CD14-positive monocyte (primary cell): ENCODE measurements at regions not wholly inside any gene's neighbourhood (a gene's known extent, or its start where the extent isn't known, plus 50 kb on each side); places are given as distances from the start of the nearest gene placed in this dataset.

Experiments used
- DNase-seq, 3 donors: peaks; one replicate each; pipeline ENCODE4 v3.0.0-alpha.2; 2011 to 2022
- H2AFZ ChIP-seq: 2 replicates; pipeline ENCODE4 v1.6.0; 2012; ENCODE audit warnings: mild to moderate bottlenecking, low read depth, low read length, inconsistent platforms; ENCODE audit not compliant: insufficient read depth, poor library complexity, severe bottlenecking
- H3K27ac ChIP-seq, 2 donors: 1 replicate in 1 of 2; 2 replicates in 1 of 2; pipeline ENCODE4 v1.5.1; 2012 to 2013; ENCODE audit warnings: low read length in 2 of 2, control low read depth in 1 of 2, inconsistent platforms in 1 of 2, low read depth in 1 of 2, mild to moderate bottlenecking in 1 of 2
- H3K27me3 ChIP-seq, 2 donors: one replicate each; pipeline versions ENCODE4 v1.6.0 to v1.6.1; 2011 to 2013; ENCODE audit warnings: low read length in 2 of 2; ENCODE audit not compliant: control insufficient read depth in 2 of 2, insufficient read depth in 2 of 2
- H3K36me3 ChIP-seq, 2 donors: replicated peaks in 1 of 2; 1 replicate in 1 of 2; 2 replicates in 1 of 2; pipeline versions ENCODE4 v1.5.1 to v1.6.1; 2012 to 2013; ENCODE audit warnings: low read length in 2 of 2, control low read depth in 1 of 2, inconsistent platforms in 1 of 2, mild to moderate bottlenecking in 1 of 2; ENCODE audit not compliant: insufficient read depth in 2 of 2, control insufficient read depth in 1 of 2
- H3K4me1 ChIP-seq, 2 donors: 1 replicate in 1 of 2; 2 replicates in 1 of 2; pipeline versions ENCODE4 v1.5.1 to v1.6.1; 2012 to 2013; ENCODE audit warnings: low read length in 2 of 2, control low read depth in 1 of 2, inconsistent platforms in 1 of 2, mild to moderate bottlenecking in 1 of 2, moderate library complexity in 1 of 2; ENCODE audit not compliant: insufficient read depth in 2 of 2, control insufficient read depth in 1 of 2
- H3K4me2 ChIP-seq: replicated peaks from 2 replicates; pipeline ENCODE3; 2012; ENCODE audit warnings: low read length, moderate library complexity, mild to moderate bottlenecking; ENCODE audit not compliant: poor library complexity, severe bottlenecking; ENCODE audit errors: extremely low read depth
- H3K4me3 ChIP-seq, 3 experiments: fragments of 200-600 bp in 1 of 3; sonication (generic) in 1 of 3; replicated peaks in 1 of 3; 1 replicate in 2 of 3; 2 replicates in 1 of 3; pipeline ENCODE4 v1.5.1; 2011 to 2013; ENCODE audit warnings: low read length in 3 of 3, mild to moderate bottlenecking in 3 of 3, control low read depth in 2 of 3, low read depth in 2 of 3, inconsistent platforms in 1 of 3, moderate library complexity in 1 of 3
- H3K79me2 ChIP-seq: 2 replicates; pipeline ENCODE4 v1.6.0; 2012; ENCODE audit warnings: mild to moderate bottlenecking, control low read depth, inconsistent platforms, low read length, moderate library complexity; ENCODE audit not compliant: insufficient read depth
- H3K9ac ChIP-seq: 2 replicates; pipeline ENCODE4 v1.6.0; 2017; ENCODE audit warnings: low read length, mild to moderate bottlenecking; ENCODE audit not compliant: insufficient read depth, poor library complexity, severe bottlenecking
- H3K9me3 ChIP-seq, 2 donors: replicated peaks in 1 of 2; 1 replicate in 1 of 2; 2 replicates in 1 of 2; pipeline versions ENCODE4 v1.5.1 to v1.6.1; 2012 to 2013; ENCODE audit warnings: low read length in 2 of 2, control low read depth in 1 of 2; ENCODE audit not compliant: control insufficient read depth in 1 of 2, insufficient read depth in 1 of 2
- H4K20me1 ChIP-seq: 2 replicates; pipeline ENCODE4 v1.6.0; 2012; ENCODE audit warnings: mild to moderate bottlenecking, low read length, control low read depth, moderate library complexity; ENCODE audit not compliant: insufficient read depth
- H3K27ac Mint-ChIP-seq, 7 donors: one replicate each; pipeline ENCODE4 v1.8.0; 2020; ENCODE audit warnings: mild to moderate bottlenecking in 7 of 7, mixed read lengths in 7 of 7, moderate library complexity in 6 of 7, inconsistent platforms in 2 of 7
- H3K27me3 Mint-ChIP-seq, 3 donors: one replicate each; pipeline ENCODE4 v1.8.0; 2021 to 2022; ENCODE audit warnings: low read depth in 3 of 3, mild to moderate bottlenecking in 3 of 3, mixed read lengths in 3 of 3, moderate library complexity in 3 of 3, inconsistent platforms in 1 of 3
- H3K36me3 Mint-ChIP-seq, 2 donors: one replicate each; pipeline ENCODE4 v1.8.0; 2020; ENCODE audit warnings: mixed read lengths in 2 of 2, inconsistent platforms in 1 of 2, mild to moderate bottlenecking in 1 of 2
- H3K4me1 Mint-ChIP-seq: one replicate; pipeline ENCODE4 v1.8.0; 2020; ENCODE audit warnings: mild to moderate bottlenecking, mixed read lengths
- H3K4me3 Mint-ChIP-seq, 2 donors: one replicate each; pipeline ENCODE4 v1.8.0; 2020; ENCODE audit warnings: mild to moderate bottlenecking in 2 of 2, mixed read lengths in 2 of 2, moderate library complexity in 1 of 2
- H3K9me3 Mint-ChIP-seq, 7 donors: one replicate each; pipeline ENCODE4 v1.8.0; 2020 to 2022; ENCODE audit warnings: mixed read lengths in 7 of 7, mild to moderate bottlenecking in 6 of 7, moderate library complexity in 6 of 7, inconsistent platforms in 2 of 7
- WGBS: methylation state at CpG from one replicate; pipeline ENCODE4 v1.1.5; 2013; ENCODE audit warnings: missing lambda C conversion rate; ENCODE audit not compliant: insufficient coverage; 5-methylcytosine and 5-hydroxymethylcytosine counted together
- intact Hi-C, 2 donors: fragments of 100-400 bp; cut with micrococcal nuclease; formaldehyde crosslinking; loops; one replicate each; pipeline versions ENCODE4 v1.15.0 to v1.15.1; 2023
- TF ChIP-seq, protein P1 (sequence below): fragments of 200-600 bp; IDR thresholded peaks from one replicate; pipeline ENCODE4 v1.8.0; 2022; ENCODE audit warnings: antibody characterized with exemption, mild to moderate bottlenecking

GRCh38 chr5:2165615-2166305 lies 283.0 kb upstream of the IRX4 start:
- Histone ChIP-seq H3K4me3 (no peak overlapping the region), H3K4me2 (no peak overlapping the region), H3K27ac (no peak overlapping the region), H3K79me2 (no peaks in the 10 kb centered on the region), H3K27me3 (no peaks in the 10 kb centered on the region), H3K9ac (no peak overlapping the region), H3K4me1 (no peaks in the 10 kb centered on the region), H3K9me3 (no peaks in the 10 kb centered on the region), H3K36me3 (no peaks in the 10 kb centered on the region), H2AFZ (no peak overlapping the region), H4K20me1 (no peaks in the 10 kb centered on the region)
- Mint-ChIP-seq H3K36me3 (no peaks in the 10 kb centered on the region), H3K9me3 (no peaks in the 10 kb centered on the region), H3K4me1 (no peaks in the 10 kb centered on the region), H3K27ac (no peak overlapping the region), H3K4me3 (no peak overlapping the region), H3K27me3 (peaks cover 0 to 5% (median 2%) of the 10 kb centered on the region in 3 donors)
- TF ChIP-seq, protein P1, sequence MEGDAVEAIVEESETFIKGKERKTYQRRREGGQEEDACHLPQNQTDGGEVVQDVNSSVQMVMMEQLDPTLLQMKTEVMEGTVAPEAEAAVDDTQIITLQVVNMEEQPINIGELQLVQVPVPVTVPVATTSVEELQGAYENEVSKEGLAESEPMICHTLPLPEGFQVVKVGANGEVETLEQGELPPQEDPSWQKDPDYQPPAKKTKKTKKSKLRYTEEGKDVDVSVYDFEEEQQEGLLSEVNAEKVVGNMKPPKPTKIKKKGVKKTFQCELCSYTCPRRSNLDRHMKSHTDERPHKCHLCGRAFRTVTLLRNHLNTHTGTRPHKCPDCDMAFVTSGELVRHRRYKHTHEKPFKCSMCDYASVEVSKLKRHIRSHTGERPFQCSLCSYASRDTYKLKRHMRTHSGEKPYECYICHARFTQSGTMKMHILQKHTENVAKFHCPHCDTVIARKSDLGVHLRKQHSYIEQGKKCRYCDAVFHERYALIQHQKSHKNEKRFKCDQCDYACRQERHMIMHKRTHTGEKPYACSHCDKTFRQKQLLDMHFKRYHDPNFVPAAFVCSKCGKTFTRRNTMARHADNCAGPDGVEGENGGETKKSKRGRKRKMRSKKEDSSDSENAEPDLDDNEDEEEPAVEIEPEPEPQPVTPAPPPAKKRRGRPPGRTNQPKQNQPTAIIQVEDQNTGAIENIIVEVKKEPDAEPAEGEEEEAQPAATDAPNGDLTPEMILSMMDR, result no peak
- DNase-seq, result no peak
- intact Hi-C loops, result no loop called here
- whole genome bisulfite sequencing, result 91% methylated on average over 7 of the region's 11 CpGs

GRCh38 chr5:2165203-2165602 lies 282.5 kb upstream of the IRX4 start:
- TF ChIP-seq, protein P1, result no peak
- no peak overlapping the region for H3K4me3 ChIP-seq
- no peak for DNase-seq
- no peaks in the 10 kb centered on the region for H3K79me2 ChIP-seq
- no peak overlapping the region for H3K4me3 Mint-ChIP-seq
- WGBS, result 84% methylated on average over 15 of the region's 15 CpGs
- H3K27me3 Mint-ChIP-seq, result peaks cover 0 to 5% (median 2%) of the 10 kb centered on the region in 3 donors
- H3K27me3 ChIP-seq, result no peaks in the 10 kb centered on the region
- H3K9me3 Mint-ChIP-seq, result peaks cover 0 to 2% (median 0%) of the 10 kb centered on the region in 7 donors
- H3K27ac ChIP-seq, result no peak overlapping the region
- no peaks in the 10 kb centered on the region for H3K4me1 Mint-ChIP-seq
- no peaks in the 10 kb centered on the region for H3K36me3 ChIP-seq
- no peak overlapping the region for H3K4me2 ChIP-seq
- H2AFZ ChIP-seq, result no peak overlapping the region
- H3K9ac ChIP-seq, result no peak overlapping the region
- no peaks in the 10 kb centered on the region for H4K20me1 ChIP-seq
- H3K9me3 ChIP-seq, result no peaks in the 10 kb centered on the region
- H3K4me1 ChIP-seq, result no peaks in the 10 kb centered on the region
- H3K36me3 Mint-ChIP-seq, result no peaks in the 10 kb centered on the region
- no peak overlapping the region for H3K27ac Mint-ChIP-seq
- intact Hi-C loops, result no loop called here
